Smooth muscle cell (in vitro differentiated cells): ENCODE measurements at regions not wholly inside any gene's neighbourhood (a gene's known extent, or its start where the extent isn't known, plus 50 kb on each side); places are given as distances from the start of the nearest gene placed in this dataset.

Experiments used
- DNase-seq: peaks from one replicate; lab custom pipeline; 2025; ENCODE audit not compliant: unreplicated experiment; lab: John Stamatoyannopoulos, UW
- H2AFZ ChIP-seq: fragments of 200-600 bp; sonication (generic); 2 replicates; pipeline ENCODE4 v1.6.0; 2016; ENCODE audit warnings: antibody characterized with exemption, low read depth, mild to moderate bottlenecking
- H3F3A ChIP-seq: fragments of 200-600 bp; sonication (generic); 2 replicates; pipeline ENCODE4 v1.6.0; 2017; ENCODE audit warnings: antibody characterized with exemption, low read depth
- H3K27ac ChIP-seq: fragments of 200-600 bp; sonication (generic); 2 replicates; pipeline ENCODE4 v1.5.1; 2016; ENCODE audit warnings: low read depth, mild to moderate bottlenecking
- H3K27me3 ChIP-seq: fragments of 200-600 bp; sonication (generic); 2 replicates; pipeline ENCODE4 v1.6.1; 2016; ENCODE audit warnings: low read depth, mild to moderate bottlenecking
- H3K36me3 ChIP-seq: fragments of 200-600 bp; sonication (generic); 2 replicates; pipeline ENCODE4 v1.5.1; 2016; ENCODE audit warnings: low read depth
- H3K4me1 ChIP-seq: fragments of 200-600 bp; sonication (generic); 2 replicates; pipeline ENCODE4 v1.5.1; 2016; ENCODE audit warnings: low read depth
- H3K4me2 ChIP-seq: fragments of 200-600 bp; sonication (generic); 2 replicates; pipeline ENCODE4 v1.6.0; 2016; ENCODE audit warnings: mild to moderate bottlenecking
- H3K4me3 ChIP-seq: fragments of 200-600 bp; sonication (generic); 2 replicates; pipeline ENCODE4 v1.5.1; 2016; ENCODE audit warnings: mild to moderate bottlenecking
- H3K79me2 ChIP-seq: fragments of 200-600 bp; sonication (generic); 2 replicates; pipeline ENCODE4 v1.6.0; 2016; ENCODE audit warnings: low read depth, mild to moderate bottlenecking
- H3K9ac ChIP-seq: fragments of 200-600 bp; sonication (generic); 2 replicates; pipeline ENCODE4 v1.6.0; 2016; ENCODE audit warnings: low read depth
- H3K9me3 ChIP-seq: fragments of 200-600 bp; sonication (generic); replicated peaks from 2 replicates; pipeline ENCODE4 v1.5.1; 2016; ENCODE audit warnings: low read depth
- H4K20me1 ChIP-seq: fragments of 200-600 bp; sonication (generic); 2 replicates; pipeline ENCODE4 v1.6.0; 2016; ENCODE audit warnings: low read depth
- WGBS: methylation state at CpG from one replicate; pipeline ENCODE4 v1.1.7; 2016; ENCODE audit warnings: low lambda C conversion rate; 5-methylcytosine and 5-hydroxymethylcytosine counted together
- TF ChIP-seq, protein P1 (sequence below): fragments of 200-600 bp; sonication (generic); IDR thresholded peaks from 2 replicates; pipeline ENCODE4 v1.5.1; 2017; ENCODE audit warnings: borderline replicate concordance, mild to moderate bottlenecking, antibody characterized with exemption; ENCODE audit not compliant: insufficient read depth, poor library complexity, severe bottlenecking

DNA sequence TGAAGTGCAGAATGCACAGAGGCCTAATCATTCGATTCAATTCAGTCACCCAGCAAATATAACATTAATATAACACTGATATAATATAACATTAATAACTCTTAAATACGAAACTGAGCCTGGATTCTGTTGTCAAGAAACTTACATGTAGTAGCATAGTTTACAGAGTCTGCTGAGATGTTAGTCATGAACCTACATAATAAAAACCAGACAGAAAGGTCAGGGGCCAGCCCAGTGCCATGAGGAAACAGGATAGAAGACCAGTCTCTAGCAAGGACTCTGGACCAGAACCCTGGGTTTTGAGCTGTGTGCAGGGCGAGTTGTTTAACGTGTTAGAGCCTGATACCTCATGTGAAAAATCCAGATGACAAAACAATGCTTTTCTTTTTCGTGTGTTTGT is 234.7 kb downstream of the NR2F1-AS1 start:
- H2AFZ ChIP-seq: no peak overlapping the region
- H3K79me2 ChIP-seq: no peaks in the 10 kb centered on the region
- 91% methylated on average over 5 of the region's 5 CpGs for WGBS
- no peaks in the 10 kb centered on the region for H3K27me3 ChIP-seq
- DNase-seq: no peak
- H3K4me2 ChIP-seq: no peak overlapping the region
- H3K4me1 ChIP-seq: no peaks in the 10 kb centered on the region
- TF ChIP-seq, protein P1, sequence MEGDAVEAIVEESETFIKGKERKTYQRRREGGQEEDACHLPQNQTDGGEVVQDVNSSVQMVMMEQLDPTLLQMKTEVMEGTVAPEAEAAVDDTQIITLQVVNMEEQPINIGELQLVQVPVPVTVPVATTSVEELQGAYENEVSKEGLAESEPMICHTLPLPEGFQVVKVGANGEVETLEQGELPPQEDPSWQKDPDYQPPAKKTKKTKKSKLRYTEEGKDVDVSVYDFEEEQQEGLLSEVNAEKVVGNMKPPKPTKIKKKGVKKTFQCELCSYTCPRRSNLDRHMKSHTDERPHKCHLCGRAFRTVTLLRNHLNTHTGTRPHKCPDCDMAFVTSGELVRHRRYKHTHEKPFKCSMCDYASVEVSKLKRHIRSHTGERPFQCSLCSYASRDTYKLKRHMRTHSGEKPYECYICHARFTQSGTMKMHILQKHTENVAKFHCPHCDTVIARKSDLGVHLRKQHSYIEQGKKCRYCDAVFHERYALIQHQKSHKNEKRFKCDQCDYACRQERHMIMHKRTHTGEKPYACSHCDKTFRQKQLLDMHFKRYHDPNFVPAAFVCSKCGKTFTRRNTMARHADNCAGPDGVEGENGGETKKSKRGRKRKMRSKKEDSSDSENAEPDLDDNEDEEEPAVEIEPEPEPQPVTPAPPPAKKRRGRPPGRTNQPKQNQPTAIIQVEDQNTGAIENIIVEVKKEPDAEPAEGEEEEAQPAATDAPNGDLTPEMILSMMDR: no peak
- H3K9me3 ChIP-seq: no peaks in the 10 kb centered on the region
- no peak overlapping the region for H3K9ac ChIP-seq
- H3K27ac ChIP-seq: no peak overlapping the region
- no peak overlapping the region for H3K4me3 ChIP-seq
- H3K36me3 ChIP-seq: no peaks in the 10 kb centered on the region
- no peaks in the 10 kb centered on the region for H4K20me1 ChIP-seq
- H3F3A ChIP-seq: no peaks in the 10 kb centered on the region

DNA sequence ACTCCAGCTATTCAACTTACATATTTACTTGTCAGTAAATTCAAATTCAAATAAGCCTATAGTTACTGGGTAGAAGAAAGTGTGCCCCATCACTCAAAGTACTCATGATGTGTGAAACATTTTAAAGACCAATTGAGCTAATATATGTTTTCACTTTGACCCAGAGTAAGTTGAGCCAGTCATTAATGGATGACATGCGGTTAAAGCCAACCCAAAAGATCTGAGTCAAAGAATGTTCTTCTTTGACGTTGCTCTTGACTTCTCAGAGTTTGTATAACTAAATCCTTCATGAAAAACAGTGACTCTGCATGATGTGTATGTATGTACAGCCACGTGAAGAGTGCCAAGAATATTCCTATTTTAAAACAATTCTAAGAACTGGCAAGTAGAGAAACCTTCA is 237.4 kb downstream of the NR2F1-AS1 start:
- no peak overlapping the region for H3K9ac ChIP-seq
- no peaks in the 10 kb centered on the region for H3F3A ChIP-seq
- no peak overlapping the region for H3K4me3 ChIP-seq
- TF ChIP-seq, protein P1: no peak
- no peaks in the 10 kb centered on the region for H3K27me3 ChIP-seq
- H3K4me2 ChIP-seq: no peak overlapping the region
- H2AFZ ChIP-seq: no peak overlapping the region
- H3K9me3 ChIP-seq: no peaks in the 10 kb centered on the region
- no peaks in the 10 kb centered on the region for H3K4me1 ChIP-seq
- no peaks in the 10 kb centered on the region for H3K79me2 ChIP-seq
- no peaks in the 10 kb centered on the region for H3K36me3 ChIP-seq
- H3K27ac ChIP-seq: no peak overlapping the region
- H4K20me1 ChIP-seq: no peaks in the 10 kb centered on the region
- 72% methylated on average over 3 of the region's 3 CpGs for WGBS
- DNase-seq: no peak

DNA sequence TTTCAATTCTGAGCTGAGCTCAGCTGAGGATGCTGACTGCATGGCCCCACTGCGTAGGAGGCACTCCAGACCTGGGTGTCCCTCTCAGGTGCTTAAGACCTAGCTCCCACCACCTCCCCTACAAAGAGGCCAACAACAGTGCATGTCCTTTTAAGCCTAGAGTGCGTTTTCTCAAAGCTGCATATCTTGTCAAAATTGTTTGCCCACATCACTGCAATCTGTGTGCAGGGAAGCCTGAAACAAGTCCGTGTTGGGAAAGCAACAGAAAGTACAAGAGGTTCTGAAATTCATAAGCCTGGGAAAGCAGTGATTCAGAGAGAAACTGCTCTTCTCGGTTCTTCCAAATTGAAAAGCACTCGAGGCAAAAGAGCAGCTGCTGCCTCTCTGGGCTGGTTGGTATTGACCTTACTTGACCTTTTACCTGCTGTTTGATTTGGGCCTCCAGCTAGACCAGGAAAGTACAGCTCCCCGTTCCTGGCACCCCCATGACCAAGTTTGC is 238.4 kb downstream of the NR2F1-AS1 start:
- WGBS: 89% methylated on average over 6 of the region's 6 CpGs
- Histone ChIP-seq H4K20me1 (no peaks in the 10 kb centered on the region), H3K27ac (no peak overlapping the region), H2AFZ (no peak overlapping the region), H3K4me1 (no peaks in the 10 kb centered on the region), H3K9me3 (no peaks in the 10 kb centered on the region), H3K9ac (no peak overlapping the region), H3F3A (no peaks in the 10 kb centered on the region), H3K79me2 (no peaks in the 10 kb centered on the region), H3K4me3 (no peak overlapping the region), H3K27me3 (no peaks in the 10 kb centered on the region), H3K36me3 (no peaks in the 10 kb centered on the region), H3K4me2 (no peak overlapping the region)
- DNase-seq: no peak
- TF ChIP-seq, protein P1: no peak

DNA sequence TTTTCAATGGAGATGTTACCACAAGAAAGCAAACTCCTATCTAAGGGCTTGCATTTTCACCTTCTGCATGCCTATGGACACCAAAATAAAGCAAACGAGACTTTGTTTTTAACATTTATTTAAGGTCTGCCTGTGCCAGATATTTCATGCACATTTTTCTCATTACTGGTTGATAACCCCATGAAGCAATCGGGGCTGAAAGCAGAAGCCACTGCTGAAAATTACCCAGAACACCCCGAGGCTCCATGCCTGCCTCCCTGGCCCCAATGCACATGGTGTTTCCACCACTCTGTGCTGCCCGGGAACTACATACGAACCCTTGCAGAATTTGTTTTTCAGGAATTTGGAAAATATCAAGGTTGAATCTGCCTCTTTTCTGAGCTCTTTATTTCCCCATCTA is 240.1 kb downstream of the NR2F1-AS1 start:
- WGBS: 88% methylated on average over 5 of the region's 5 CpGs
- Histone ChIP-seq H3K27ac (no peak overlapping the region), H3F3A (no peaks in the 10 kb centered on the region), H4K20me1 (no peaks in the 10 kb centered on the region), H3K27me3 (no peaks in the 10 kb centered on the region), H3K4me3 (no peak overlapping the region), H3K4me1 (no peaks in the 10 kb centered on the region), H3K9ac (no peak overlapping the region), H3K79me2 (no peaks in the 10 kb centered on the region), H3K9me3 (no peaks in the 10 kb centered on the region), H2AFZ (no peak overlapping the region), H3K4me2 (no peak overlapping the region), H3K36me3 (no peaks in the 10 kb centered on the region)
- TF ChIP-seq, protein P1: no peak
- no peak for DNase-seq
